GM12892 (cell line): ENCODE measurements at regions not wholly inside any gene's neighbourhood (a gene's known extent, or its start where the extent isn't known, plus 50 kb on each side); places are given as distances from the start of the nearest gene placed in this dataset.

Experiments
- POLR2A ChIP-seq: IDR thresholded peaks from 2 replicates; pipeline ENCODE4 v1.6.1; 2011; ENCODE audit warnings: low read depth, low read length, control low read depth
- POLR2AphosphoS5 ChIP-seq: IDR thresholded peaks from 2 replicates; pipeline ENCODE4 v1.6.1; 2011; ENCODE audit warnings: low read depth, low read length, control low read depth
- TAF1 ChIP-seq: IDR thresholded peaks from 2 replicates; pipeline ENCODE4 v1.6.1; 2011; ENCODE audit warnings: low read depth, mild to moderate bottlenecking, control low read depth, low read length, borderline replicate concordance

DNA sequence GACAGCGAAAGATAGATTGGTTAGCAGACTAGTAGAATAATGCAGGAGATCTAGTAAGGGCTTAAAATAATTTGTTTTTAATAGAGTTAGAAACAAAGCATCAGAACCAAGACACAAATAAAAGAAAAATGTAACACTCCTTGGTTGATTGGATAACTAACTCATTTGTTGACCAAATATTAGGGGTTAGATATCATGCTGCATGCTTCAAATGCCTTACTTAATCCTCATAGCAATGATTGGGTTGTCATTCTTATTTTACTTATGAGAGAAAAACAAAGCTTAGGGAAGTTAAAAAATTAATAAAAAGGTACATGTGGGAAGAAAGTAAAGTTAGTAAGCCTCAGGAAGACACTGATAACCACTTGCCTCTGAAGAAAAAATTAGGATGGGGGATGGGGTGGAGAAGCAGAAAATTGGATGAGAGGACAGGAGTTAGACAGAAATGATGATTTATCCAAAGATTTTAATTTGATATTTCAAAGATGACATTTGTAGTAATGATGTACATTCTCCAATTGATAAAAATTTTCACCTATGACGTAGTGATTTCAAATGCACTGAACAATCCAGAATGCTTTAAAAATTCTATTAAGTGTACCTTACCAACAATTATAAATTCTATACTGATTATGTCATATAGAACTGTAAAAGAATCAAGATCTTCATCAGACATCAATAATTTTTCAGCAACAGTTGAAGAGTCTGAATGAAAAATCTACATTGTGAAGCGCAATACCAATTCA lies 374.7 kb downstream of the COL11A1 start:
- TF ChIP-seq TAF1 (no peak), POLR2A (no peak), POLR2AphosphoS5 (no peak)
